ENCODE measurements at regions not wholly inside any gene's neighbourhood (a gene's known extent, or its start where the extent isn't known, plus 50 kb on each side); places are given as distances from the start of the nearest gene placed in this dataset.

DNA sequence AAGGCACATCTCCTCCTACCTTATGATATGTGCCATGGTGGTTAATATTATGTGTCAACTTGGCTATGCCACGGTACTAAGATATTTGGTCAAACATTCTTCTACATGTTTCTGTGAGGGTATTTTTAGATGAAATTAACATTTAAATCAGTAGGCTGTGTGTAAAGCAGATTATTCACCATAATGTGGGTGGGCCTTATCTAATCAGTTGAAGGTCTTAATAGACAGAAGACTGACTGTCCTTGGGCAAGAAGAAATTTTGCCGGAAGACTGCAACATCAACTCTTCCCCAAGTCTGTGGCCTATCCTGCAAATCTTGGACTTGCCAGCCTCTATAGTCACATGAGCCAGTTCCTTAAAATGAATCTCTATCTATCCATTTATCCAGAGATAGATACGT, 380.1 kb upstream of the DDI1 start:
- TF ChIP-seq, protein P1, sequence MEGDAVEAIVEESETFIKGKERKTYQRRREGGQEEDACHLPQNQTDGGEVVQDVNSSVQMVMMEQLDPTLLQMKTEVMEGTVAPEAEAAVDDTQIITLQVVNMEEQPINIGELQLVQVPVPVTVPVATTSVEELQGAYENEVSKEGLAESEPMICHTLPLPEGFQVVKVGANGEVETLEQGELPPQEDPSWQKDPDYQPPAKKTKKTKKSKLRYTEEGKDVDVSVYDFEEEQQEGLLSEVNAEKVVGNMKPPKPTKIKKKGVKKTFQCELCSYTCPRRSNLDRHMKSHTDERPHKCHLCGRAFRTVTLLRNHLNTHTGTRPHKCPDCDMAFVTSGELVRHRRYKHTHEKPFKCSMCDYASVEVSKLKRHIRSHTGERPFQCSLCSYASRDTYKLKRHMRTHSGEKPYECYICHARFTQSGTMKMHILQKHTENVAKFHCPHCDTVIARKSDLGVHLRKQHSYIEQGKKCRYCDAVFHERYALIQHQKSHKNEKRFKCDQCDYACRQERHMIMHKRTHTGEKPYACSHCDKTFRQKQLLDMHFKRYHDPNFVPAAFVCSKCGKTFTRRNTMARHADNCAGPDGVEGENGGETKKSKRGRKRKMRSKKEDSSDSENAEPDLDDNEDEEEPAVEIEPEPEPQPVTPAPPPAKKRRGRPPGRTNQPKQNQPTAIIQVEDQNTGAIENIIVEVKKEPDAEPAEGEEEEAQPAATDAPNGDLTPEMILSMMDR (IDR thresholded peaks at IDR 0.05), result no peak
- Mint-ChIP-seq H3K36me3 (ENCODE audit: unreplicated experiment) (no peaks in the 10 kb centered on the region), H3K4me3 (ENCODE audit: unreplicated experiment) (no peak overlapping the region), H3K27me3 (ENCODE audit: unreplicated experiment) (no peaks in the 10 kb centered on the region), H3K27ac (ENCODE audit: unreplicated experiment) (no peak overlapping the region), H3K4me1 (ENCODE audit: unreplicated experiment) (no peaks in the 10 kb centered on the region), H3K9me3 (ENCODE audit: unreplicated experiment) (peaks cover 5% of the 10 kb centered on the region)
- DNase-seq (ENCODE audit: extremely low spot score, unreplicated experiment), result no peak

DNA sequence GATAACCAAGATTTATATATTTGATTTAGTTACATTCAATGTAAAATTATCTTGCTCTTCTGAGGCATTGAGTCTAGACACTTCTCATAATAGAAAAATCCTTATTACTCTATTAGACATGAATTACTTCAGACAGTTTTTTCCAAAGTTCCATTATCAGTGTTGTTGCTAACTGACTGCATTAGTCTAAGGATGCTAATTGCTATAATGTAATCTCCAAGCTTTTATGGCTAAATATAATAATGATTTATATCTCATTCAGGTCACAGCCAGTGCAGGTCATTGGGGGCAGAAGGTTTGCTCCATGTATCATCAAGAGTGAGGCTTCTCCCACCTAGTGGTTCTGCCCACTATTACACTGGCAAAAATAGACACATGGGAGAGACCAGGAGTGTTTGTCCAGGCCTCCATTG, 377.2 kb upstream of the DDI1 start:
- TF ChIP-seq, protein P1 (IDR thresholded peaks at IDR 0.05), result peak; percentile 17
- no peak for DNase-seq (ENCODE audit: extremely low spot score, unreplicated experiment)
- Mint-ChIP-seq H3K36me3 (ENCODE audit: unreplicated experiment) (no peaks in the 10 kb centered on the region), H3K27me3 (ENCODE audit: unreplicated experiment) (no peaks in the 10 kb centered on the region), H3K4me1 (ENCODE audit: unreplicated experiment) (no peaks in the 10 kb centered on the region), H3K27ac (ENCODE audit: unreplicated experiment) (no peak overlapping the region), H3K9me3 (ENCODE audit: unreplicated experiment) (no peaks in the 10 kb centered on the region), H3K4me3 (ENCODE audit: unreplicated experiment) (no peak overlapping the region)

DNA sequence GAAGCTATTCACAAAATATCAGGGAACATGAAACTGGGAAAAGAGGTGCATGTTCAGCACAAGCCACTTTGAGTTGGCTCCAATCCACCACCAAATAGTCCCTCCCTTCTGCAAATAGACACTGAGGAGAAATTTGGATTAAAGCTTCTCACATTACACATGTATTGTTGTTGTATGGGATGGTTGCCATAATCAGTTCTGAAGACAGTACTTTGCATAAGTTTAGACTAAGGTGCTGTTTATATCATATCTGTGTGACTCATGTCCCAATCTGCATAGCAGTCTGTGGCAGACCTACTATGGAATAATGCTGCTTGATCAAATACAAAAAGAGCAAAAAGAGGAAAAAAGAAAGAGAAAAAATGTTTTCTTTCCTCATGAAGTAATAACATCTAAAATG, 376.7 kb upstream of the DDI1 start:
- DNase-seq (ENCODE audit: extremely low spot score, unreplicated experiment), result no peak
- TF ChIP-seq, protein P1 (IDR thresholded peaks at IDR 0.05), result no peak
- H3K27me3 Mint-ChIP-seq (ENCODE audit: unreplicated experiment), result no peaks in the 10 kb centered on the region
- no peaks in the 10 kb centered on the region for H3K36me3 Mint-ChIP-seq (ENCODE audit: unreplicated experiment)
- no peak overlapping the region for H3K27ac Mint-ChIP-seq (ENCODE audit: unreplicated experiment)
- no peaks in the 10 kb centered on the region for H3K9me3 Mint-ChIP-seq (ENCODE audit: unreplicated experiment)
- no peaks in the 10 kb centered on the region for H3K4me1 Mint-ChIP-seq (ENCODE audit: unreplicated experiment)
- H3K4me3 Mint-ChIP-seq (ENCODE audit: unreplicated experiment), result no peak overlapping the region

DNA sequence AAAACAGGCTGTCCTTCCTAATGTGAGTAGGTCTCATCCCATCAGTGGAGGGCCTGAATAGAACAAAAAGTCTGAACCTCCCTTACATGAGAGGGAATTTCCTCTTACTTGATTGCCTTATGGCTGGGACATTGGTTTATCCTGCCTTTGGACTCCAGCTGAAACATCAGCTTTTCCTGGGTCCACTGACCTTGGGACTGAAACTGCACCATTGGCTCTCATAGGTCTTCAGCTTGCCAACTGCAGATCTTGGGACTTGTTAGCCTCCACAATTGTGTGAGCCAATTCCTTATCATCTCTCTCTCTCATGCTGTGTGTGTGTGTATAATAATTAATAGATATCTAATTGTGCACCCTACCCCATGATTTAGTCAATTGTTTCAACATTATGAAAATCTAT, 375.3 kb upstream of the DDI1 start:
- Mint-ChIP-seq H3K27ac (ENCODE audit: unreplicated experiment) (no peak overlapping the region), H3K4me3 (ENCODE audit: unreplicated experiment) (no peak overlapping the region), H3K4me1 (ENCODE audit: unreplicated experiment) (no peaks in the 10 kb centered on the region), H3K9me3 (ENCODE audit: unreplicated experiment) (no peaks in the 10 kb centered on the region), H3K36me3 (ENCODE audit: unreplicated experiment) (no peaks in the 10 kb centered on the region), H3K27me3 (ENCODE audit: unreplicated experiment) (no peaks in the 10 kb centered on the region)
- TF ChIP-seq, protein P1 (IDR thresholded peaks at IDR 0.05), result no peak
- no peak for DNase-seq (ENCODE audit: extremely low spot score, unreplicated experiment)

DNA sequence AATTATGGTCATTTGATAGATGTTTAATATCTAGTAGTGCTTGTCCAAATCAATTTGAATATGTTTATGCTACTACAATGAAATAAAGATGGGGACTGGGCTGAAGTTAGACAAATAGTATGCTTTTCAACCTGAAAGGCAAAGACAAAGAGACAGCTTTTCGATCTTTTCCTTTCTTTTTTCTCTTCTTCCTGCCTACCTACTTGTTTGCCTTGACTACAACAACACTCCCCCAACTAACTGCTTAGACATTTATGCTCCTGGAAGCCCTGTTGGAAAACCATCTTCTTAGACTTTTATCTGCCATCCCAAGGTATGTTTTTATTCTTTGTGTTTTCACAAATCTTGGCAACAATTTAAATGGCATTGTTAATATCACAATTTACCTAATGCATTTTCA, 374.4 kb upstream of the DDI1 start:
- no peak for DNase-seq (ENCODE audit: extremely low spot score, unreplicated experiment)
- H3K9me3 Mint-ChIP-seq (ENCODE audit: unreplicated experiment), result no peaks in the 10 kb centered on the region
- no peaks in the 10 kb centered on the region for H3K36me3 Mint-ChIP-seq (ENCODE audit: unreplicated experiment)
- no peak overlapping the region for H3K4me3 Mint-ChIP-seq (ENCODE audit: unreplicated experiment)
- TF ChIP-seq, protein P1 (IDR thresholded peaks at IDR 0.05), result no peak
- no peaks in the 10 kb centered on the region for H3K27me3 Mint-ChIP-seq (ENCODE audit: unreplicated experiment)
- H3K4me1 Mint-ChIP-seq (ENCODE audit: unreplicated experiment), result no peaks in the 10 kb centered on the region
- no peak overlapping the region for H3K27ac Mint-ChIP-seq (ENCODE audit: unreplicated experiment)

All from osteocyte (in vitro differentiated cells).